ENCODE measurements at regions not wholly inside any gene's neighbourhood (a gene's known extent, or its start where the extent isn't known, plus 50 kb on each side); places are given as distances from the start of the nearest gene placed in this dataset.
"Not testable (repeated sequence)": the region's sequence is repeated elsewhere in the genome, so short reads cannot be mapped to it uniquely, and the experiment has no call there.

- H3K27ac ChIP-seq (ENCODE audit: extremely low read depth, low read depth, low read length); CTCF ChIA-PET; H3K36me3 ChIP-seq (ENCODE audit: control insufficient read depth in 2 of 2, insufficient read depth in 1 of 2, low read length in 2 of 2); H3K4me1 ChIP-seq (ENCODE audit: control insufficient read depth, insufficient read depth, low read length); H3K4me3 ChIP-seq (ENCODE audit: low read depth, low read length); POLR2A ChIA-PET: not testable (repeated sequence)
- peaks cover 12% of the 10 kb centered on the region for H3K9me3 ChIP-seq (ENCODE audit: control insufficient read depth, insufficient read depth, low read depth, low read length)
Measured at GRCh38 chr21:10325546-10325945, 195.8 kb upstream of the TPTE start.

- peaks cover 12% of the 10 kb centered on the region for H3K9me3 ChIP-seq (ENCODE audit: control insufficient read depth, insufficient read depth, low read depth, low read length)
Measured at GRCh38 chr21:10326146-10326545, 195.2 kb upstream of the TPTE start.

GRCh38 chr21:10328646-10329045, 192.7 kb upstream of the TPTE start:
- H3K9me3 ChIP-seq (ENCODE audit: control insufficient read depth, insufficient read depth, low read depth, low read length), result peaks cover 15% of the 10 kb centered on the region
- POLR2A ChIA-PET; H3K36me3 ChIP-seq (ENCODE audit: control insufficient read depth in 2 of 2, insufficient read depth in 1 of 2, low read length in 2 of 2); CTCF ChIA-PET; H3K4me3 ChIP-seq (ENCODE audit: low read depth, low read length); H3K27ac ChIP-seq (ENCODE audit: extremely low read depth, low read depth, low read length); H3K4me1 ChIP-seq (ENCODE audit: control insufficient read depth, insufficient read depth, low read length): not testable (repeated sequence)

More at GRCh38 chr21:10326146-10326545, 195.2 kb upstream of the TPTE start:
- POLR2A ChIA-PET; H3K36me3 ChIP-seq (ENCODE audit: control insufficient read depth in 2 of 2, insufficient read depth in 1 of 2, low read length in 2 of 2); H3K4me3 ChIP-seq (ENCODE audit: low read depth, low read length); CTCF ChIA-PET; H3K27ac ChIP-seq (ENCODE audit: extremely low read depth, low read depth, low read length); H3K4me1 ChIP-seq (ENCODE audit: control insufficient read depth, insufficient read depth, low read length): not testable (repeated sequence)

GRCh38 chr21:10330641-10331119, 190.7 kb upstream of the TPTE start:
- H3K4me1 ChIP-seq (ENCODE audit: control insufficient read depth, insufficient read depth, low read length); CTCF ChIA-PET; POLR2A ChIA-PET; H3K4me3 ChIP-seq (ENCODE audit: low read depth, low read length); H3K36me3 ChIP-seq (ENCODE audit: control insufficient read depth in 2 of 2, insufficient read depth in 1 of 2, low read length in 2 of 2); H3K27ac ChIP-seq (ENCODE audit: extremely low read depth, low read depth, low read length): not testable (repeated sequence)
- peaks cover 15% of the 10 kb centered on the region for H3K9me3 ChIP-seq (ENCODE audit: control insufficient read depth, insufficient read depth, low read depth, low read length)

- H3K9me3 ChIP-seq (ENCODE audit: control insufficient read depth, insufficient read depth, low read depth, low read length), result peaks cover 15% of the 10 kb centered on the region
- H3K4me1 ChIP-seq (ENCODE audit: control insufficient read depth, insufficient read depth, low read length); H3K4me3 ChIP-seq (ENCODE audit: low read depth, low read length); H3K27ac ChIP-seq (ENCODE audit: extremely low read depth, low read depth, low read length); CTCF ChIA-PET; POLR2A ChIA-PET; H3K36me3 ChIP-seq (ENCODE audit: control insufficient read depth in 2 of 2, insufficient read depth in 1 of 2, low read length in 2 of 2): not testable (repeated sequence)
Measured at GRCh38 chr21:10331134-10331533, 190.2 kb upstream of the TPTE start.

- H3K4me1 ChIP-seq (ENCODE audit: control insufficient read depth, insufficient read depth, low read length); CTCF ChIA-PET; H3K4me3 ChIP-seq (ENCODE audit: low read depth, low read length); H3K36me3 ChIP-seq (ENCODE audit: control insufficient read depth in 2 of 2, insufficient read depth in 1 of 2, low read length in 2 of 2); POLR2A ChIA-PET; H3K27ac ChIP-seq (ENCODE audit: extremely low read depth, low read depth, low read length); H3K9me3 ChIP-seq (ENCODE audit: control insufficient read depth, insufficient read depth, low read depth, low read length): not testable (repeated sequence)
Measured at GRCh38 chr21:10332935-10333334, 188.4 kb upstream of the TPTE start.

- CTCF ChIA-PET; H3K27ac ChIP-seq (ENCODE audit: extremely low read depth, low read depth, low read length); POLR2A ChIA-PET; H3K9me3 ChIP-seq (ENCODE audit: control insufficient read depth, insufficient read depth, low read depth, low read length); H3K36me3 ChIP-seq (ENCODE audit: control insufficient read depth in 2 of 2, insufficient read depth in 1 of 2, low read length in 2 of 2); H3K4me1 ChIP-seq (ENCODE audit: control insufficient read depth, insufficient read depth, low read length); H3K4me3 ChIP-seq (ENCODE audit: low read depth, low read length): not testable (repeated sequence)
Measured at GRCh38 chr21:10334391-10334790, 187.0 kb upstream of the TPTE start.

- H3K4me3 ChIP-seq (ENCODE audit: low read depth, low read length); POLR2A ChIA-PET; H3K27ac ChIP-seq (ENCODE audit: extremely low read depth, low read depth, low read length); H3K9me3 ChIP-seq (ENCODE audit: control insufficient read depth, insufficient read depth, low read depth, low read length); H3K4me1 ChIP-seq (ENCODE audit: control insufficient read depth, insufficient read depth, low read length); CTCF ChIA-PET; H3K36me3 ChIP-seq (ENCODE audit: control insufficient read depth in 2 of 2, insufficient read depth in 1 of 2, low read length in 2 of 2): not testable (repeated sequence)
Measured at GRCh38 chr21:10342261-10342956, 179.0 kb upstream of the TPTE start.

GRCh38 chr21:10343146-10343935, 178.0 kb upstream of the TPTE start:
- H3K36me3 ChIP-seq (ENCODE audit: control insufficient read depth in 2 of 2, insufficient read depth in 1 of 2, low read length in 2 of 2); H3K9me3 ChIP-seq (ENCODE audit: control insufficient read depth, insufficient read depth, low read depth, low read length); H3K27ac ChIP-seq (ENCODE audit: extremely low read depth, low read depth, low read length); H3K4me1 ChIP-seq (ENCODE audit: control insufficient read depth, insufficient read depth, low read length); CTCF ChIA-PET; H3K4me3 ChIP-seq (ENCODE audit: low read depth, low read length); POLR2A ChIA-PET: not testable (repeated sequence)

- H3K4me3 ChIP-seq (ENCODE audit: low read depth, low read length); CTCF ChIA-PET; H3K36me3 ChIP-seq (ENCODE audit: control insufficient read depth in 2 of 2, insufficient read depth in 1 of 2, low read length in 2 of 2); H3K4me1 ChIP-seq (ENCODE audit: control insufficient read depth, insufficient read depth, low read length); H3K27ac ChIP-seq (ENCODE audit: extremely low read depth, low read depth, low read length); POLR2A ChIA-PET; H3K9me3 ChIP-seq (ENCODE audit: control insufficient read depth, insufficient read depth, low read depth, low read length): not testable (repeated sequence)
Measured at GRCh38 chr21:10344266-10344665, 177.1 kb upstream of the TPTE start.

GRCh38 chr21:10345178-10345612, 176.2 kb upstream of the TPTE start:
- H3K9me3 ChIP-seq (ENCODE audit: control insufficient read depth, insufficient read depth, low read depth, low read length); POLR2A ChIA-PET; H3K4me3 ChIP-seq (ENCODE audit: low read depth, low read length); H3K27ac ChIP-seq (ENCODE audit: extremely low read depth, low read depth, low read length); CTCF ChIA-PET; H3K4me1 ChIP-seq (ENCODE audit: control insufficient read depth, insufficient read depth, low read length); H3K36me3 ChIP-seq (ENCODE audit: control insufficient read depth in 2 of 2, insufficient read depth in 1 of 2, low read length in 2 of 2): not testable (repeated sequence)
